DND-41 (cell line): ENCODE measurements at regions not wholly inside any gene's neighbourhood (a gene's known extent, or its start where the extent isn't known, plus 50 kb on each side); places are given as distances from the start of the nearest gene placed in this dataset.

Source experiments
- ATAC-seq: fragments of 200-7000 bp; cut with Tn5 transposase; 3 replicates; pipeline ENCODE4 v1.9.1; 2021; ENCODE audit warnings: low read depth; ENCODE audit not compliant: insufficient read depth
- DNase-seq: peaks from one replicate; pipeline ENCODE4 v3.0.0-alpha.2; 2020
- H2AFZ ChIP-seq: 2 replicates; pipeline ENCODE4 v1.6.0; 2012; ENCODE audit warnings: low read depth, low read length
- H3K27ac ChIP-seq: 2 replicates; pipeline ENCODE4 v1.5.1; 2012; ENCODE audit warnings: low read length, inconsistent platforms
- H3K27me3 ChIP-seq: fragments of 200-600 bp; sonication (generic); 2 replicates; pipeline ENCODE4 v1.6.0; 2012; ENCODE audit warnings: low read length, mild to moderate bottlenecking, inconsistent platforms; ENCODE audit not compliant: insufficient read depth, poor library complexity
- H3K36me3 ChIP-seq: 2 replicates; pipeline ENCODE4 v1.5.1; 2012; ENCODE audit warnings: low read length, inconsistent platforms; ENCODE audit not compliant: insufficient read depth
- H3K4me1 ChIP-seq: 2 replicates; pipeline ENCODE4 v1.5.1; 2012; ENCODE audit warnings: mild to moderate bottlenecking, low read length; ENCODE audit not compliant: insufficient read depth
- H3K4me2 ChIP-seq: 2 replicates; pipeline ENCODE4 v1.6.0; 2012; ENCODE audit warnings: mild to moderate bottlenecking, moderate library complexity, low read length, inconsistent platforms; ENCODE audit not compliant: insufficient read depth
- H3K4me3 ChIP-seq, 2 experiments: fragments of 200-600 bp in 1 of 2; shearing (Covaris generic) in 1 of 2; 2 replicates each; pipeline ENCODE4 v1.5.1; 2012 to 2016; ENCODE audit warnings: inconsistent platforms in 2 of 2, low read length in 2 of 2, mild to moderate bottlenecking in 2 of 2, low read depth in 1 of 2, moderate library complexity in 1 of 2
- H3K79me2 ChIP-seq: 2 replicates; pipeline ENCODE4 v1.6.0; 2012; ENCODE audit warnings: low read length, inconsistent platforms; ENCODE audit not compliant: insufficient read depth
- H3K9ac ChIP-seq: 2 replicates; pipeline ENCODE4 v1.6.0; 2012; ENCODE audit warnings: low read depth, mild to moderate bottlenecking, inconsistent platforms, low read length, moderate library complexity
- H3K9me3 ChIP-seq: 2 replicates; pipeline ENCODE4 v1.5.1; 2012; ENCODE audit warnings: low read length, moderate library complexity, mild to moderate bottlenecking, inconsistent platforms; ENCODE audit not compliant: insufficient read depth, severe bottlenecking
- H4K20me1 ChIP-seq: 2 replicates; pipeline ENCODE4 v1.6.0; 2012; ENCODE audit warnings: low read length; ENCODE audit not compliant: insufficient read depth
- CTCF ChIP-seq: IDR thresholded peaks from 2 replicates; pipeline ENCODE4 v1.5.1; 2012; ENCODE audit warnings: borderline replicate concordance, low read length, moderate library complexity, mild to moderate bottlenecking; ENCODE audit not compliant: poor library complexity, severe bottlenecking; ENCODE audit errors: extremely low read depth
- EZH2 ChIP-seq: IDR thresholded peaks from 3 replicates; pipeline ENCODE4 v1.6.1; 2012; ENCODE audit warnings: borderline replicate concordance, low read depth, mild to moderate bottlenecking, moderate library complexity, low read length, inconsistent platforms; ENCODE audit not compliant: severe bottlenecking

- Histone ChIP-seq H3K9ac (no peak overlapping the region), H3K79me2 (no peaks in the 10 kb centered on the region), H4K20me1 (no peaks in the 10 kb centered on the region; the same call in 1 of the 2 replicates), H3K27me3 (no peaks in the 10 kb centered on the region), H3K4me2 (no peak overlapping the region), H3K9me3 (no peaks in the 10 kb centered on the region), H3K36me3 (no peaks in the 10 kb centered on the region), H3K27ac (no peak overlapping the region), H3K4me3 (no peak overlapping the region), H2AFZ (no peak overlapping the region), H3K4me1 (no peaks in the 10 kb centered on the region)
- TF ChIP-seq CTCF (no peak), EZH2 (no peak)
- DNase-seq: no peak
- ATAC-seq: no peak
Observed at GRCh38 chr22:49673048-49673447, 154.6 kb downstream of the BRD1 start.

GRCh38 chr22:49672014-49672516 lies 155.6 kb downstream of the BRD1 start:
- no peaks in the 10 kb centered on the region; the same call in 1 of the 2 replicates for H4K20me1 ChIP-seq
- H3K4me1 ChIP-seq: no peaks in the 10 kb centered on the region
- no peaks in the 10 kb centered on the region for H3K79me2 ChIP-seq
- no peak overlapping the region for H3K4me3 ChIP-seq
- H3K4me2 ChIP-seq: no peak overlapping the region
- no peaks in the 10 kb centered on the region for H3K27me3 ChIP-seq
- TF ChIP-seq CTCF (no peak), EZH2 (no peak)
- ATAC-seq (no peak), DNase-seq (no peak)
- no peaks in the 10 kb centered on the region for H3K9me3 ChIP-seq
- H2AFZ ChIP-seq: no peak overlapping the region
- no peak overlapping the region for H3K27ac ChIP-seq
- no peaks in the 10 kb centered on the region for H3K36me3 ChIP-seq
- H3K9ac ChIP-seq: no peak overlapping the region

- Histone ChIP-seq H3K9me3 (no peaks in the 10 kb centered on the region), H3K9ac (no peak overlapping the region), H3K79me2 (no peaks in the 10 kb centered on the region), H3K27ac (no peak overlapping the region), H3K4me2 (no peak overlapping the region), H2AFZ (no peak overlapping the region), H3K4me3 (no peak overlapping the region), H4K20me1 (no peaks in the 10 kb centered on the region), H3K27me3 (no peaks in the 10 kb centered on the region), H3K4me1 (no peaks in the 10 kb centered on the region), H3K36me3 (no peaks in the 10 kb centered on the region)
- DNase-seq: no peak
- TF ChIP-seq EZH2 (no peak), CTCF (no peak)
- ATAC-seq: no peak
Observed at GRCh38 chr22:49671331-49672013, 156.2 kb downstream of the BRD1 start.
